Activated T-cell treated with anti-CD3 and anti-CD28 coated beads for 24 hours (primary cell): ENCODE measurements at regions not wholly inside any gene's neighbourhood (a gene's known extent, or its start where the extent isn't known, plus 50 kb on each side); places are given as distances from the start of the nearest gene placed in this dataset.

Experiments
- DNase-seq: peaks from one replicate; pipeline ENCODE4 v3.0.0-alpha.2; 2020; ENCODE audit warnings: low read depth

- DNase-seq, result no peak
Observed at GRCh38 chr4:53775381-53775780, 184.1 kb upstream of the LNX1 start.

- DNase-seq, result no peak
Observed at GRCh38 chr4:53771326-53771725, 180.0 kb upstream of the LNX1 start.

GRCh38 chr4:53767482-53767881 lies 176.2 kb upstream of the LNX1 start:
- no peak for DNase-seq

- no peak for DNase-seq
Observed at GRCh38 chr4:53764761-53765490, 173.6 kb upstream of the LNX1 start.

- no peak for DNase-seq
Observed at GRCh38 chr4:53763813-53764597, 172.7 kb upstream of the LNX1 start.

GRCh38 chr4:53755656-53756055 lies 164.4 kb upstream of the LNX1 start:
- DNase-seq, result no peak

- DNase-seq, result no peak
Observed at GRCh38 chr4:53752124-53752523, 160.8 kb upstream of the LNX1 start.

GRCh38 chr4:53748328-53748772 lies 157.1 kb upstream of the LNX1 start:
- DNase-seq, result no peak

GRCh38 chr4:53747401-53747800 lies 156.1 kb upstream of the LNX1 start:
- DNase-seq, result no peak

GRCh38 chr4:53744446-53745160 lies 153.3 kb upstream of the LNX1 start:
- DNase-seq, result no peak

GRCh38 chr4:53734584-53735353 lies 143.5 kb upstream of the LNX1 start:
- DNase-seq, result no peak

GRCh38 chr4:53734182-53734581 lies 142.9 kb upstream of the LNX1 start:
- DNase-seq, result no peak

- no peak for DNase-seq
Observed at GRCh38 chr4:53732661-53733060, 141.4 kb upstream of the LNX1 start.

- no peak for DNase-seq
Observed at GRCh38 chr4:53730031-53730805, 138.9 kb upstream of the LNX1 start.

- no peak for DNase-seq
Observed at GRCh38 chr4:53722110-53722509, 130.8 kb upstream of the LNX1 start.

GRCh38 chr4:53721263-53721662 lies 130.0 kb upstream of the LNX1 start:
- DNase-seq, result no peak

GRCh38 chr4:53720776-53721175 lies 129.5 kb upstream of the LNX1 start:
- DNase-seq, result no peak

- DNase-seq, result no peak
Observed at GRCh38 chr4:53717064-53717549, 125.8 kb upstream of the LNX1 start.

GRCh38 chr4:53716471-53717063 lies 125.3 kb upstream of the LNX1 start:
- no peak for DNase-seq

- DNase-seq, result no peak
Observed at GRCh38 chr4:53716011-53716410, 124.7 kb upstream of the LNX1 start.
